ENCODE measurements at regions not wholly inside any gene's neighbourhood (a gene's known extent, or its start where the extent isn't known, plus 50 kb on each side); places are given as distances from the start of the nearest gene placed in this dataset.

DNA sequence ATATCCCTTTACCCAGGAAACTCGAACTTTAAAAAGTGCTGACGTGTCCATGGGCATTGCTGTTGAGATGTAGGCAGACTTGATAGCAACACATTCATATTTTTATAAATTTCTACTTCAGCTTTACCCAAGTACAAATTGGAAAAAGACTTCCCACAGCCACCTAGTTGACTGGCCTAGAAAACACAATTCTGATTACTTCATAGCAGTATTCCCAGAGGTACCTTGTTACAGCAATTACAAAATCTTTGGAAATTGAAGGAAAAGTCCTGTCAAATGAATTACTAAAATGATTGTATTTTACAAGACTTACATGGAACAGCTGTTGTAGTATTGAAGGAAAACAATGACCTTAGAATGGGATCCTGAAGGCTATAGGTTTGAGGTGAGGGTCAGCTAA is 130.7 kb upstream of the NREP start:
- DNase-seq = no peak

DNA sequence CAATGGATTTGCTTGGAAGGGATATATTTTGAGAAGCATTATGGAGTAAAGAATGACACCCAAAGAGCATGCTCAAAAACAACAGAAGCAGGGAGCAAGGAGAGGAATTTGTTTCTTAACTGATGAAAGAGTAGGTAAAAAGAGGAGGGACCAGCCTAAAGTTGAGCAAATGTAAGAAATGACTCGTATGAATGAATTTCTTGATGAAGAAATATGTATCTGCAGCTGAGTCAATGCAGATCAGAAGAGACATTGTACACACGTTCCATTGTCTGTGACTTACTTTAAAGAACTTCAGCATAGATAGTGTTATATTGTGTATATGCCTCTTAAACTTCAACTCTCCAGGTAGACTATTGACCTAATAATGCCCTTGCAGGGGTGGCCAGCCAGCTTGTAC is 112.7 kb upstream of the NREP start:
- DNase-seq = no peak

DNA sequence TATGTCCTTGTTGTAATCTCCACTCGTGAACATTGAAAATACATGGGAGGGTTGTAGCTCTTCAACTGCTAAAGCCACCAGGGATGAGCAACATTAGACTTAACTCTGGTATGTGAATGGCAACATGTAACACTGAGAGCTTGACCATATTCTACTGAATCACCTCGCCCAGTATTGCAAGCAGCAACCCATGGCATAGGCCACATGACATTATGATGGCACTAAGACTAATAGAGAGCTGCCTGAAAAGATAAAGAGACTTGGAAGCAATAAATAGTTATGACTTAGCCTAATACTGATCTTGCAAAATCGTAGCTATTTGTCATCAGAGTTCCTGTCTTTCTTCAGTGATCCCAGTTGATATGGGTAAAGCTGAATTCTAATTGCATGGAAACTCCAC is 108.4 kb upstream of the NREP start:
- no peak for DNase-seq

DNA sequence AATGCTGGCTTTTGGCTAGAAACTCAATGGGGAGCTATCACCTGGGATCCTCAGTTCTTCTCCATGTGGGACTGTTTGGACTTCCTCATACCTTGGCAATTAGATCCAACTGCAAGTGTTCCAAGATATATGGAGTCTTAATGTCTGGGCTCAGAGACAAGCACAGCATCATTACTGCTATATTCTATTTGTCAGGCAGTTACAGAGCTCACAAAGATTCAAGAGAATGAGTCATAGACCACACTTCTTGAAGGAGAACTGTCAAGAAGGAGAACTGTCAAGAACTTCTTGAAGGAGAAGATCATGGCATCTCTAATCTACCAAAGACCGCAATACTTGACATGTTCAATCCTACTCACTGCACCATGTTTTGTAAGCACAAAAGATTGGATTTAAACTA is 106.8 kb upstream of the NREP start:
- no peak for DNase-seq

DNA sequence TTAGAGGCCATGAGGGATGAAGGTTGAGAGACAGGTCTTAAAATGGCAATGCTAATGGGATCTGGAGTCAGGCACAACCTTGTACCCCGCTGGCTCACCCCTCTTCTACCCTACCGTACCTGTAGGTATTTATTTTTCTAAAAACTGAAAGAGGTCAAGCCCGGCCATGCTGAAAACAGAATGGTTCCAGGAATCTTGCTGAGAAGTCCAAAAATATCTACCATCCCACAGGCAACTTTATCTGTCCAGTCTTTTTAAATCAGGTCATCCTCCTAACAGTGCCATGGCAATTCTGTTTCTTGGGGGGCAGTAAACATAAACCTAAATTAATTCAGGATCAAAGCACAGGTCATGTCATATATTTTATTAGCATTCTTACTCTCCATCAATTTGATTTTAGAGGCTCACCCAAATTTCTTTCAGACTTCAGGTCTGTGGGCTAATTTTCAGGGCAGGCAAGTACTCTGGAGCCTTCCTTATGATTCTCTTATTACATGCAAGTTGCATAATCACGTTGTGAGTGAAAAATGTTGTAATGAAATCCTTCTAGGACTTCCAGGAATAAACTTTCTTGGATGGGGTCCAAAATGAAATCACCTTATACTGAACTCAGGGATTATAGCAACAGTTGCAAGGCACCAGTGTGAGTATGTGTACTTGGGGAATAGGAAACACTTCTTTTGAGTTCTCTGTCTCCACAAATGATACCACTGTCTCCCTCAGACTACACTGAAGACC is 102.7 kb upstream of the NREP start:
- no peak for DNase-seq

DNA sequence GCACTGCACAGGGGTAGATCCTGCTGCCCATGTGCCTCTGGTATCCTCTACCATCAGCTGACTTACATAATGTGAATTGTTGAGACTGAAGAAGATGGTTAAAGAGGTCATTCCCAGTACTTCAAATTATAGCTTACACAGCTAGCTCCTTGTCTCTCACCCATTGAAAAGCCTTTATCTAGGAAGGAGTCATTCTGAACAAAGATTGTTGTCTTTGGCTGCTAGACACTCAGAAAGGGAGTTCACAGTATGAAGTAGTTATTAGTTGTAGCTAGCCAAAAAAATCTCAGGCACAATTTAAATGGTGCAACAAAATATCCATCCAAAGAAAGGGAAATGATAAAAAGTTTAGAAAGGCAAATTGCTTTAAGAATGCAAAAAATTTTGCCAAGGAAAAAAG is 102.0 kb upstream of the NREP start:
- DNase-seq = no peak

DNA sequence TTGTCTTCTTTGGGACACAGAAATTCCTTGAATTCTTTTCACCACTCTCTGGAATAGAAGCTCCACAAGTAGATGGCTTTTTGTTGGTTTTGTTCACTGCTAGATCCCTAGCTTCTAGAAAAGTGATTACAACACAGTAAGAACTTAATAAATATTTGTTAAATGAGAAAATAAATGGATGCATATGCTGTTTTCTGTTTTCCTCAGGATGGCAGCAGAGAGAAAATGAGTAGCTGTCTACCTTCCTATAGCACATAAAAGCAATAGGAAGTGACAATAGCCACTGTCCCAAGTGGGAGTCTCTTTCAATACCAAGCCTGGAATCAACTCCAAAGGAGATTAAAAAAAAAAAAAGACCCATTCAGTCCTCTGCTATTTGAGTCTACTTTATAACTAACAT is 100.6 kb upstream of the NREP start:
- DNase-seq = no peak

DNA sequence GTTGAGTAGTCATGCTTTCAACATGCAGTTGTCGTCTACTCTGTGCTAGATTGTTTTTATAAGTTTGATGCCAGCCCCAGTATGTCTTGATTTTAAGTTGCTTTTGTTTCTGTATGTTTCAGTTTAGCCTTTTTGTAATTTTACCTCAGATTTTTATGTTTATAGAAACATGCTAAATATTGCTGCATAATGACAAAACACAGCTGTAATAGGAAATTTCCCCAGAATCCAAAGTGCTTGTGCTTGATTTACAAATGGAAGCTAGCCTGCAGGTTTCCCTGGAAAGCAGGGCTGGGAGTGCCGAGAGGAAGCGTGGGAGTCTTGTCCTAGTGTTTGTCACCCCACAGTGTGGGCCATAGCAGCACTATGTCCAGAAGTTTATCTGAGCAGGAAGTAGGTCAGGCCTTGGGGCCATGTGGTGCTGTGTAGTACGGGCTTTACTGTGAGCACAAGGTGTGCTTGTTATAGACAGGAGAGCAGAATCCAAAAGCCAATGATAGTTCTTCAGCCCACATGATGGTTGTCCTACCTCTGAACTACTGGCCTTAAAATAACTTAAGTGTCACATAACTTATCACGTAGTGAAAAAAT is 100.0 kb upstream of the NREP start:
- DNase-seq = no peak

DNA sequence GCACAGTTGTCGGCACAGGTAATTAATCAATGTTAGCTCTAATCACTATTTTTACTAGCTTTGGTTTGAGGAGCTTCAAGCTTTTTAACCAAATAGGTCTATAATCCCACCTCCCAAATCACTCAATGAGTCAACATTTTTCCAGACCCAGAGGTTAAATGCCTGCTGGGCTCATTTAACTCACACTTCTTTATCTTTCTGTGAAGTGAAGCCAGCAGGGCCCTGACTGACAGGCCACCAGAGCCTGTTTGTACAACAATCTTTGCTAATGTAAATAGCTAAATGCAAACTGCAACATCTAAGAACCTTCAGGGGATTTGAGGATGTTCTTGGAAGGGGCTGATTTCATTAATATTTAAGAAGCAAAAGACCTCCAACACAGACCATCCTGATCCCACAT is 98.4 kb upstream of the NREP start:
- DNase-seq = no peak

DNA sequence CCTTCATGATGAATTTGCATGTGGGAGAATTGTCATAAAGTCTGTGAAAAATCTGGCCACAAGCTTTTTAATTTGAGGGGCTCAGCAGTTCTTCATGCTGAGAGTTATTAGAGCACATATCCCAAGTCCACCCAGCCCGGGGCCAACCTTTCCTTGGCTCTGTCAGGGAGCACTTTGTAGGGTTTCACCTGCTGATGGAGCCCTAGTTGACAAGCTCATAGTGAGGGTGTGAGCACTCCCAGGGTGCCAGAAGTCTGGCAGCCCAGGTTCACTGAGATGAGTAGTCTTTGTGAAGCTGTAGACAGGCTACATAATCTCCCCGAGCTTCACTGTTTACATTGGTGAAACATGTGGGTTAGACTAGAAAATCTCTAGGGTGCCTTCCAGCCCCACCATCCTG is 97.2 kb upstream of the NREP start:
- DNase-seq = no peak

DNA sequence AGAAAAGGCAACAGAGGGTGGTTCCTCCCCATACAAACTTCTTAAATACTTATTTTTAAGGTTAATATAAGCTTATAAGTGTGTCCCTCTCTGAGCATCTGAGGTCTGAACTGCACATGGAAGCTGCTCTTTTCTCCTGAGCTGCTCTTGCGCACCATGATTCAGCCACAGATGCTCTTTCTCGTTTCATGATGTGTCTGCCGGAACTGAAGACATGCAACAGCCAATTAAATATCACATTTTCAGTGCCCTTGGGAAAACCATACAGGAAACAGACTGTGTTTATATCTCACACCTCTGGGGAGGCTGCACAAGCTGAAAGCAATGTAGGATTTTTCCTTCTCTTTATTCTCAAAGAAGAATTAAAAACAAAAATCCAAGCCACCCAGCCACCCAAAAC is 96.8 kb upstream of the NREP start:
- DNase-seq = no peak

DNA sequence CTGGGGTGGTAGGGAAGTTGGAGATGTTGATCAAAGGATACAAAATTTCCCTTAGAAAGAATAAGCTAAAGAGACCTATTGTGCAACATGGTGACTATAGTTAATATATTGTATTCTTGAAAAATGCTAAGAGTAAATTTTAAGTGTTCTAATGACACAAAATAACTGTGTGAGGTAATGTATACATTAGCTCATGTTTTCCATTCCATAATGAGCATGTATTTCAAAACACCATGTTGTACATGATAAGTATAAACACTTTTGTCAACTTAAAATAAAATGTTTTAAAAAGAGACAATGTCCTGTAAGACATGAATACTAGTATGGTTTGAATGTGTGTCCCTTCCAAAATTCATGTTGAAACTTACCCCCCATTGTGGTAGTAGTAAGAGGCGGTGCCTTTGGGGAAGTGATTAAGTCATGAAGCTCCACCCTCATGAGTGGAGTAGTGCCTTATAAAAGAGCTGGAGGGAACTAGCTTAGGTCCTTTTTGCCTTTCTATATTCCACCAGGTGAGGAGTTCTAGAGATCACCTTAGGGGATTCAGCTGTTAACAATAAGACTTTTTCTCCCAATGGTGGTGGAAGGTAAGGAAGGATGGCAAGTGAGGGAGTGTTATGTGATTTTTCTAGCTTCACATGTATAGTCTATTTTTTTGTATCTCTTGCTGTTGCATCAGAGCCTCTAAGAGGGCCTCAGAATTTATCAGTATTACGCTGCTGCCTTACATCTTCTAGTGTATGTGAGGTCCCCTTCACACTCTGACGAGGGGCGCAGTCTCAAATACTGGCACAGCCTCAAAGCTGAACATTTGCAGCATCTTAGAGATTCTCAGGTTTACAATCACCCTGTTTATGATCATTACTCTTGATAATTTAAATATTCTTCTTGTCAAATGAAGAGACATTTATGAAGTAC is 94.9 kb upstream of the NREP start:
- DNase-seq = no peak

DNA sequence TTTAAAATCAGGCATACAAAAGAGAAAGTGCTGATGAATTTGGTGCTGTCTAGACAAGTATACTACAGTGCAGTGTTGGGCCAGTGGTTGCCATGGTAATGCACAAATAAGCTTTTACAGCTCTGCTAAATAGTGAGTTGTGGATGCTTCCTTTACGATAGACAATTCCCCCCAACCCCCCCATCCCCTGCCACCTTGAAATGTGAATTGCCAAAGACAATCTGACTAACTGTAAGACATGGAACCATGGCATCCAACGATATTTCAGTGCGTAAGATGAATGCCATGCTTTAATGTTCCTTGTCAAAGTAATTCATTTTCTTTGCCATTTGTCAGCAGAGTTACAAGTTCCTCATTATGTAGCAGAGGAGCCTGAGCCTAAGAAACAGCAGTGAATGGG is 91.5 kb upstream of the NREP start:
- DNase-seq = no peak

DNA sequence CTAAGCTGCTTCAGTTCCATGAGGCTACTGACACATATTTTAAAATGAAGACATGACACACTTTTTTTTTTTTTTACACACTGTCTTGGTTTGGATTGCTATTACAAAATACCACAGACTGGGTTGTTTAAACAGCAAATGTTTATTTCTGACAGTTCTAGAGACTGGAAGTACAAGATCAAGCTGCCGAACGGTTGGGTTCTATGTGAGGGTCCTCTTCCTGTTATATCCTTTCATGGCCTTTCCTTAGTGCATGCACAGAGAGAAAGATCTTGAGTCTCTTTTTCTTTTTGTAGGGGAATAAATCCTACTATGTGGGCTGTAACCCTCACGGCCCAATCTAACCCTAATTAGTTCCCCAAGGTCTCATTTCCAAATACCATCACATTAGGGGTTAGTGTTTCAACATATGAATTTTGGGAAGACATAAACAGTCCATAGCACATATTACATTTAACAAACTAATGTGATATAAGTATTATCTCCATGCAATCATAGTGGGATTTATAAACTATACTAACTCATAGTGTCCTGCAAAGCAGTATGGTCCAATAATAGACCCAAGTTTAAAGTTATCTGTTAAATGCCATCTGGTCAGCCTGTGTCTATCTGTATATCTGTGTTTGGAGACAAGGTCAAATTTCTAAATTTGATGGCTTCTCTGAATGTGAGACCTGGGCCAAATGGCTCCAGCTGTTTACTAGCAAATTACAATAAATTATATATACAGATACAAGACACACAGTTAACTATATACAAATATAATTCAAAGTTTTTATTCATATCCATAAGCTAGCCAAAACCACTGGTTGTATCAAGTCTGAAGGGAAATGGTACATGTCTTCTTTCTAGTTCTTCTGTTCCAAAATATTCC is 90.3 kb upstream of the NREP start:
- DNase-seq = no peak

DNA sequence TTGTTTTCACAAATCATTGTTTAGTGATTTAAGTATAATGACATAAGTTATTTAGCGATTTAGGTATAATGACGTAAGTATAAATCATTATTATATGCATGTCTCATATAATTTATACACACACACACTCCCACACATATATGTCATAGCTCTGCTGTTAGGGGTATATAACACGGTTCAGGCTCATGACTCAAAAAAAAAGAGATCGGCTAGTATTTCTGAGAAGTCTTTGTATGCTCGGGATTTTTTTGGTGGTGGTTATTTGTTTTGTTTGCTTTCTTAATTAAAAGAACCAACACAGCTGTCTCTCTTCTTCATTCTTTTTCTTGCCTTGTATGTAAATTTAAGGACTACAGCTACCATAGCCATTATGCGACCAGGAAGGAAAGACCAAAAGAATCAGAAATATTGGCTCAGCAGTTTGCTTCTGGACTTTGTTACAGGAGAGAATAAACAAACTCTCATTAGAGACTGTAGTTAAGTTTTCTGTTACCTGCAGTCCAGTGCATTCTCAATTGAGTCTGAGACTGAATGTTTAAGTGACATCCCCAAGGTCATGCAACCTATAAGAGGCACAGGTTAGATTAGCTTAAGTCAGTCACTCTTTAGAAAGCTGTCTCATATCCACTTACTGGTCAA is 83.2 kb upstream of the NREP start:
- DNase-seq = no peak

DNA sequence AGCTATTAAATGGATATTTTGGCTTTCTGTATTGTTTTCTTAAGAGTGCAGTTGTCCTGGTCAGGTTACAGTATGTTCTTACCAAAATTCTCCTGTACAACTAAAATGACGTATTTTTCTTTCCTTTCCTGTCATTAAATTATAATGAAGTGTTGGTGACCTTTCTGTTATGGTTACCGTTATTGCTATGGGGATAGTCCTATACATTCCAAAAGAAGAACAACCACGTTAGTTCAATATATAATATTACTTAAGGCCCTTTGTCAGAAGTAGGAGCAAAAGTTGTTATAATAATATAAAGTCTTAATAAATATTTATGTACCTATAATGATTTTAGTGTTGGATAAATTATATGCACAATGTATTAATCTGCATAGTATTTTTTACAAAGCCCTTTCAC is 82.4 kb upstream of the NREP start:
- no peak for DNase-seq

DNA sequence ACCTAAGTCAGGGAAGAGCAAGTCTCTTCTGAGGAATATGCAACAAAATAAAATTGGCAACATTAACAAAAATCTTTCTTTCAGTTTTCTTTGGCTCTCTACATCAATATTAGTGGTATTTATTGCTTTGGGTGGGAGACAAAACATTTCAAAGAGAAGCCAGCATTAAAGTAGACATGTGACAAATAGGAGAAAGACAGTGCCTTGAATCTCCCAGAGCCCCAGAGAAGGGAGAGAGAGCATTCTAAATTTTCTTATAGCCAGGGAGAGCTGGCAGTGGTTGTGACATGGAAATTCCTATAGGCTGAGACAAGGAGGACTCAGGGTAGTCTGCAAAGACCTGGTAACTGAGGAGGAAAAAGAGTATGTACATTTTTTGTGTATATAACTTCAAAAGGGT is 79.4 kb upstream of the NREP start:
- DNase-seq = no peak

DNA sequence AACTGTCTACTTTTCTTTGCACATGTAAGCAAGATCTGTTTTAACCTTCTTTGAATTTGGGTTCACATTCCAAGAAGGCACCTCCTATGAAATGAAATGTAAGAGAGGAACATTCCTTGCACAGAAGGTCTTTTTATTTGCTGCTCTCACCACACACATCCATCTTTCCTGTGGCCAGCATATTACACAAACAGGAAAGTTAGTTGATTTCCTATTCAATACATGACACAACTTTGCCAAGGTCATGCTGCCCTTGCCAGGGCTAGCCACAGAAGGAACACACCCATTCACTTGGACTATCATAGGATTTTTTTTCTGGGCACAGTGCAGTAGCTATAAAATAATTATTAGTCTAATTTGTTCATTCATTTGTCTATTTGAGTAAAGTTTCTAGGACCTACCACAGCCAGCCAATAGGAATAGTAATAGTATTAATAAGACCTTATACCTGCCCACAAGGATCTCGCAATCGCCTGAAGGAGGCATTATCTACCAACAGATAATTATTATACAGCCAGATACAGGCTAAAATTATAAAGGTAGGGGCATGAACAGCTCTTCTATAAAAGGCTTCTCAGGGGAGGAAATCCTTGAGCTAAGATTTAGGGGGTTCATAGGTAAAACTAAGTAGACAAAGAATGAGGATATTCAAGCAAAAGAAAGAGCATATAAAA is 78.1 kb upstream of the NREP start:
- no peak for DNase-seq

DNA sequence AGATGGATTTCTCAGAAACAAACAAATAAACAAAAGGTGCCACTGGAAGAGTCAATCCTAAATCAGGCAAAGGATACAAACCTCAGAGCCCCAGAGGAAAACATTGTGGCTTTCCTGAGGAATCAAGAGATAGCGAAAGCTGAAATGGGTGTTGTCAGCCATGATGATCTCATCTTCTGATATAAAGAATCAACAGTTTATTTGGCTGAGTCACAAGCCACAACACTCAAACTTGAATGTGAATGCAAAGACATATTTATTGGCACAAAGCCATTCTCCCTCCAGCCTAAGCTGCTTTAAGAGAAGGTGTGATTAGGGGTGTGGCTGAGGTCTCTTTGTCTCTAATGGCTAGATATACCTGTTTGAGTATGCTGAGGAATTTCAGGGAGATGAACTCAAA is 73.3 kb upstream of the NREP start:
- no peak for DNase-seq

DNA sequence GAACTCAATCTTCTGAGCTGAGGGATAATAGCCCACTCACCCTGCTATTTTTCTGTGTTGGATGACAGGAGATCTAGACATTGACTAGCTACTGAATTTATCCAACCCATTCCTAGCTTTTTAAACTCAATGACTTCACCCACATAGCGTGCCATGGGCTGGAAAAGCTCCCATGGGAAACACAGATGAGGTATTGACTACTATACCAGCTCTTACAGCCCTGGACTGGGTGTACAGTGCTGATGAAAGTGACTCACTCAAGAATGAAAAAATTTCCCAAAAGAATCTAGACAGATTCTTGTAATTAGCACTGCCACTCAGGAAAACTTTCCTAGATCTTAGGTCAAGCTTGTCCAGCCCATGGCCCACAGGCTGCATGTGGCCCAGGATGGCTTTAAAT is 72.7 kb upstream of the NREP start:
- DNase-seq = no peak

DNA sequence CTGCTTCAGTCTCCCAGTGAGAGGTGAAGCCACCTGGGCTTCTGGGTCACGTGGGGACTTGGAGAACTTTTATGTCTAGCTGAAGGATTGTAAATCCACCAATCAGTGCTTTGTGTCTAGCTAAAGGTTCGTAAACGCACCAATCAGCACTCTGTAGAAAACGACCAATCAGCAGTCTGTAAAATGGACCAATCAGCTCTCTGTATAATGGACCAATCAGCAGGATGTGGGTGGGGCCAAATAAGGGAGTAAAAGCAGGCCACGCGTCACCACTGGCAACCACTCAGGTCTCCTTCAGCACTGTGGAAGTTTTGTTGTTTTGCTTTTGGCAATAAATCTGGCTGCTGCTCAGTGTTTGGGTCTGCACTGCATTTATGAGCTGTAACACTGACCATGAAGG is 69.1 kb upstream of the NREP start:
- no peak for DNase-seq

All from nucleus accumbens (tissue), 56 donors.